A549 (cell line): ENCODE measurements at regions not wholly inside any gene's neighbourhood (a gene's known extent, or its start where the extent isn't known, plus 50 kb on each side); places are given as distances from the start of the nearest gene placed in this dataset.

Source experiments
- BHLHE40 ChIP-seq: IDR thresholded peaks from 2 replicates; pipeline ENCODE4 v1.6.1; 2012; ENCODE audit warnings: low read depth, low read length, inconsistent platforms
- CHD2 ChIP-seq: fragments of 150-350 bp; IDR thresholded peaks from 2 replicates; pipeline ENCODE4 v1.6.1; 2014; ENCODE audit warnings: low read length; ENCODE audit not compliant: partially characterized antibody
- EP300 ChIP-seq, 2 experiments: fragments of >200 bp; sonication (Bioruptor Twin); formaldehyde crosslinking; IDR thresholded peaks; 2 replicates in 1 of 2; 3 replicates in 1 of 2; pipeline ENCODE4 v1.6.1; 2016 to 2017
- FOSL2 ChIP-seq, 2 experiments: fragments of 450-650 bp in 1 of 2; fragments of >200 bp in 1 of 2; sonication (Bioruptor Twin) in 1 of 2; formaldehyde crosslinking; IDR thresholded peaks; 2 replicates each; pipeline versions ENCODE4 v1.5.0 to v1.6.1; 2016 to 2020; ENCODE audit warnings: mild to moderate bottlenecking in 1 of 2, moderate library complexity in 1 of 2
- GATA3 ChIP-seq: IDR thresholded peaks from 2 replicates; pipeline ENCODE4 v1.6.1; 2012; ENCODE audit warnings: borderline replicate concordance
- JUN ChIP-seq, 2 experiments: fragments of >200 bp; sonication (Bioruptor Twin); formaldehyde crosslinking; IDR thresholded peaks; 2 replicates in 1 of 2; 3 replicates in 1 of 2; pipeline ENCODE4 v1.6.1; 2016 to 2017
- MAZ ChIP-seq: fragments of 150-350 bp; IDR thresholded peaks from 2 replicates; pipeline ENCODE4 v1.6.1; 2014; ENCODE audit warnings: antibody characterized with exemption, low read depth, low read length, borderline replicate concordance
- POLR2A ChIP-seq: IDR thresholded peaks from 2 replicates; pipeline ENCODE4 v1.6.1; 2012; ENCODE audit warnings: mild to moderate bottlenecking, low read length
- TP53 ChIP-seq: fragments of 250-450 bp; sonication (Bioruptor Pico); IDR thresholded peaks from 2 replicates; pipeline ENCODE4 v1.5.0; 2021; ENCODE audit warnings: mild to moderate bottlenecking, moderate library complexity
- ZFP36 ChIP-seq: fragments of 450-650 bp; IDR thresholded peaks from 2 replicates; pipeline ENCODE4 v1.6.1; 2014; ENCODE audit warnings: borderline replicate concordance; ENCODE audit not compliant: partially characterized antibody
- TF ChIP-seq, protein P1 (sequence below): fragments of >200 bp; sonication (Bioruptor Twin); formaldehyde crosslinking; IDR thresholded peaks from 2 replicates; pipeline ENCODE4 v1.6.1; 2016
- TF ChIP-seq, protein P2 (sequence below): fragments of >200 bp; sonication (Bioruptor Twin); formaldehyde crosslinking; IDR thresholded peaks from 3 replicates; pipeline ENCODE4 v1.5.1; 2016
- TF ChIP-seq, protein P3 (sequence below): fragments of >200 bp; sonication (Bioruptor Twin); formaldehyde crosslinking; IDR thresholded peaks from 3 replicates; pipeline ENCODE4 v1.6.1; 2016

DNA sequence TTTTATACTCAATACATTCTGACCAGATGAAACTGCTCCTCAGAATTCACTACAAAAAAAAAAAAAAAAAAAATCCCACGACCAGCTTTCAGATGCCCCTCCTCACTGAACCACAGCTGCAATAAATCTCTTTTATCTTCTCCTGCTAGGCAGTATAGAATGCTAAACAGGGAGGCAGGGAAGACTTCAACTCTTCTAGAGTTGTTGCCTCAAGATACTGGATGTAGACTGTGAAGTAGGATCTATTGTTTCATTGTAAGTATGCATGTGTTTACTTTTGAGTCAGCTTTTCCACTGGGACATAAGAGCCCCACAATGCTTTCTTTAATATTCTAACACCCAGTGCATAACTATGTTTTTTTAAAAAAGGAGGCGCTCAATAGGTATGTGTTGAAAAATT lies 401.4 kb downstream of the TBL1XR1 start:
- TF ChIP-seq CHD2 (no peak), POLR2A (no peak), TP53 (CRISPR knock-in tag) (no peak), JUN (IDR thresholded peaks at IDR 0.05) (no peak), BHLHE40 (no peak), GATA3 (no peak), ZFP36 (no peak), FOSL2 (IDR thresholded peaks at IDR 0.05) (no peak), FOSL2 (CRISPR knock-in tag; IDR thresholded peaks at IDR 0.05) (no peak), EP300 (IDR thresholded peaks at IDR 0.05) (no peak), MAZ (no peak)
- TF ChIP-seq, protein P1, sequence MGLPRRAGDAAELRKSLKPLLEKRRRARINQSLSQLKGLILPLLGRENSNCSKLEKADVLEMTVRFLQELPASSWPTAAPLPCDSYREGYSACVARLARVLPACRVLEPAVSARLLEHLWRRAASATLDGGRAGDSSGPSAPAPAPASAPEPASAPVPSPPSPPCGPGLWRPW: no peak
- TF ChIP-seq, protein P2, sequence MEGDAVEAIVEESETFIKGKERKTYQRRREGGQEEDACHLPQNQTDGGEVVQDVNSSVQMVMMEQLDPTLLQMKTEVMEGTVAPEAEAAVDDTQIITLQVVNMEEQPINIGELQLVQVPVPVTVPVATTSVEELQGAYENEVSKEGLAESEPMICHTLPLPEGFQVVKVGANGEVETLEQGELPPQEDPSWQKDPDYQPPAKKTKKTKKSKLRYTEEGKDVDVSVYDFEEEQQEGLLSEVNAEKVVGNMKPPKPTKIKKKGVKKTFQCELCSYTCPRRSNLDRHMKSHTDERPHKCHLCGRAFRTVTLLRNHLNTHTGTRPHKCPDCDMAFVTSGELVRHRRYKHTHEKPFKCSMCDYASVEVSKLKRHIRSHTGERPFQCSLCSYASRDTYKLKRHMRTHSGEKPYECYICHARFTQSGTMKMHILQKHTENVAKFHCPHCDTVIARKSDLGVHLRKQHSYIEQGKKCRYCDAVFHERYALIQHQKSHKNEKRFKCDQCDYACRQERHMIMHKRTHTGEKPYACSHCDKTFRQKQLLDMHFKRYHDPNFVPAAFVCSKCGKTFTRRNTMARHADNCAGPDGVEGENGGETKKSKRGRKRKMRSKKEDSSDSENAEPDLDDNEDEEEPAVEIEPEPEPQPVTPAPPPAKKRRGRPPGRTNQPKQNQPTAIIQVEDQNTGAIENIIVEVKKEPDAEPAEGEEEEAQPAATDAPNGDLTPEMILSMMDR: no peak
- TF ChIP-seq, protein P3, sequence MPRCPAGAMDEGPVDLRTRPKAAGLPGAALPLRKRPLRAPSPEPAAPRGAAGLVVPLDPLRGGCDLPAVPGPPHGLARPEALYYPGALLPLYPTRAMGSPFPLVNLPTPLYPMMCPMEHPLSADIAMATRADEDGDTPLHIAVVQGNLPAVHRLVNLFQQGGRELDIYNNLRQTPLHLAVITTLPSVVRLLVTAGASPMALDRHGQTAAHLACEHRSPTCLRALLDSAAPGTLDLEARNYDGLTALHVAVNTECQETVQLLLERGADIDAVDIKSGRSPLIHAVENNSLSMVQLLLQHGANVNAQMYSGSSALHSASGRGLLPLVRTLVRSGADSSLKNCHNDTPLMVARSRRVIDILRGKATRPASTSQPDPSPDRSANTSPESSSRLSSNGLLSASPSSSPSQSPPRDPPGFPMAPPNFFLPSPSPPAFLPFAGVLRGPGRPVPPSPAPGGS: no peak
